Medulla oblongata (tissue), 1 donor: ENCODE measurements at regions not wholly inside any gene's neighbourhood (a gene's known extent, or its start where the extent isn't known, plus 50 kb on each side); places are given as distances from the start of the nearest gene placed in this dataset.
"Not testable (repeated sequence)": the region's sequence is repeated elsewhere in the genome, so short reads cannot be mapped to it uniquely, and the experiment has no call there.

Source experiments
- DNase-seq: peaks from one replicate; pipeline ENCODE4 v3.0.0-alpha.2; 2015; ENCODE audit errors: extremely low spot score

- not testable (repeated sequence) for DNase-seq
Measured at GRCh38 chr7:76849887-76850563, 182.1 kb downstream of the SPDYE17 start.

- not testable (repeated sequence) for DNase-seq
Measured at GRCh38 chr7:76839879-76840278, 192.3 kb downstream of the SPDYE17 start.

GRCh38 chr7:76839214-76839613, 192.9 kb downstream of the SPDYE17 start:
- DNase-seq, result not testable (repeated sequence)

GRCh38 chr7:76838357-76838756, 193.8 kb downstream of the SPDYE17 start:
- DNase-seq, result not testable (repeated sequence)

DNA sequence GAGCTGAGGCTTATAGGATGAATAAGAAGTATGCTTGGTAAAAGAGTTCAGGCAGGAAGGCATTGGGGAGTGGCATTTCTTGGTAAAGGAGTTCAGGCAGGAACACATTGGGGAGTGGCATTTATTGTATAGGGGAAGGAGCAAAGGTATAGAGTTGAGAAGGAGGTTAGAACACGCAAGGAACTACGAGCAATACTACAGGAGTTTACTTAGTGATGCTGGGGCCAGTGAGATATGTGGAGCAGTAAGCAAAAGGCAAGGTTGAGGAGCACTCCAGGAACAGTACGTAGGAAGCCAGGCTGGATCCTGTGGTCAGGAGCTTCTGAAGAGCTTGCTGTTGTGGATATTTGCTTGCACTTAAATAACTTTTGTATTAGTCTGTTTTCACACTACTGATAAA, 202.2 kb upstream of the POMZP3 start:
- DNase-seq, result not testable (repeated sequence)

DNA sequence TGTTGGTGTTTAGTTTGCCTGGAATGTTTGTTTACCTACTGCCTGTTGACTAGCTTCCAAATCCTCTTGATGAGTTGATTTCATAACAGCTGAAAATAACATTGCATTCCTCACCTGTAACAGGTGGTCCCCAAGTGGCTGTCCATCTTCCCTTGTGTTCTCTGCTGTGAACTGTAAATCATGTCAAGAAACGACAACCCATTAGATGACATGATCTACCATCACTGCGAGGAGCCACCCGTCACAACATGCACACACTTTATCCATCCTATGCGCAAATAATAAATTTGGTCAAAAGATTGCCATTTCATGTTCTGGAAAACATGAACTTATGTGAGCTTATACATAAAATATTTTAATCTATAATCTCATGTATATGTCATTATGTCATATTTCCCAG, 199.1 kb upstream of the POMZP3 start:
- DNase-seq, result not testable (repeated sequence)

DNA sequence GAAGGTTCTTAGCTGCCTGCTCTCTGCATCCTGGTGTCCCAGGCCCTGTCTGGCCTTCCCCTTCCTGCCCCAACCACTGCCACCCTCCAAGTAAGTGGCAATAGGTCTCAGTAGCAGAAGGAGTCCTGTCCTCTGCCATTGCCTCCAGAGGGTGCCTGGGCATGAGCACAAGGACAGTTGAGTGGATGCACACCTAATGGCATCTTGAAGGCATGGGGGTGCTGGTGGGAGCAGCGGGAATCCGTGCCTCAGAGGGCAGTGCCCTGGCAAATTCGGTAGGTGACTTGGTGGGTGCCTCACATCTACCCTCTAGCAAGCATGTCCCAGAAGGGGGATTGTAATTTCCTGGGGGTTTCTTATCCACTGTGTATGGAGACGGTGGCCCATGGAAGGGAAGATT, 182.8 kb upstream of the POMZP3 start:
- not testable (repeated sequence) for DNase-seq

GRCh38 chr7:76807588-76808100, 180.6 kb upstream of the POMZP3 start:
- DNase-seq, result not testable (repeated sequence)

DNA sequence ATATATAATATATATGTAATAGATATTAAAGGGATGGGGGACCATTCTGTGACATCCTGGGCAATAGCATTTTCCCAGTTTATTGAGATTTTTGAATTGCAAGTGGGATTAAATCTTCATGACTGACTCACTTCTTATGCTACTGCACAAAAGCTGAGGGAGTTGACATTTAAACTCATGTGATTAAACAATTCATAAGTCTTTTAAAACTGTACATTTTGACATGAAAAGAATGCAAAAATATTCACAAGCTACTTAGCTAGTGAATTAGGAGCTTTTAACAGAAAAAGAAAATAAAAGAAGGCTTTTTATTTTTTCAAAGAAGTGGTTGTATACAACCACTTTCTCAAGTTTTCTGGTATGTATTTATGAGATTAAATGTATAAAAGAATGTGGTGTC, 179.4 kb upstream of the POMZP3 start:
- not testable (repeated sequence) for DNase-seq

GRCh38 chr7:76806010-76806409, 178.9 kb upstream of the POMZP3 start:
- peak; percentile 12 for DNase-seq

DNA sequence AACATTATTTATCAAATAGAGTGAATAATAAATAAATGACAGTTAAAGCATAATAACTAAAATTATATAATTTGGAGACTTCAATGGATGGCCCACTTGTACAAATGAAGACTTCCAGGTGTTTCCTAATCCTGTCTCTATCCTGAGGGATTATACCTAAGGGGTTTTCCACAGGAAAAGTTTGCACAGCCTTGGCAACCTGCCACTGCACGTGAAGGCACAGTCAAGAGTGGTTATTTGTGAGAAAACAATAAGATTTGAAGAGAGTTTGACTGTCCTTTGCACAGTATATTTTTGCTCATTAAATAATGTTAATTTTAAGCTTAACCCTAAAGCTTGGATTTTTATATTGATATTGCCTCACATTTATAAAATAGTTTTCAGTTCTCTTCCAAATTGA, 178.2 kb upstream of the POMZP3 start:
- not testable (repeated sequence) for DNase-seq

GRCh38 chr7:76797639-76798038, 170.6 kb upstream of the POMZP3 start:
- DNase-seq, result not testable (repeated sequence)

DNA sequence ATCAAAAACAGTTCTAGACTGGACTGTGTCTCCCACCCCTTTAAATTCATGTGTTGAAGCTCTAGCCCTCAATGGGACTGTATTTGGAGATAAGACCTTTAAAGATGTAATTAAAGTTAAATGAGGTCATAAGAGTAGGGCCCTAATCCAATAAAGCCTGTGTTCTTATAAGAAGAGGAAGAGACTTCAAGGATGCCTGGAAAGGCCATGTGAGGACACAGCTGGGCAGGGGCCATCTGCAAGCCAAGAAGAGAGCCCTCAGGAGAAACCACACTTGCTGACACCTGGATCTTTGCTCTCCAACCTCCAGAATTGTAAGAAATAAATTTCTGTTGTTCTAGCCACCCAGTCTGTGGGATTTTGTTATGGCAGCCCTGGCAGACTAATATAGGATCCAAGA, 153.6 kb upstream of the POMZP3 start:
- DNase-seq, result not testable (repeated sequence)

GRCh38 chr7:76774279-76774678, 147.2 kb upstream of the POMZP3 start:
- DNase-seq, result peak; percentile 16

- not testable (repeated sequence) for DNase-seq
Measured at GRCh38 chr7:76771980-76772379, 144.9 kb upstream of the POMZP3 start.

- DNase-seq, result not testable (repeated sequence)
Measured at GRCh38 chr7:76763977-76764376, 136.9 kb upstream of the POMZP3 start.

DNA sequence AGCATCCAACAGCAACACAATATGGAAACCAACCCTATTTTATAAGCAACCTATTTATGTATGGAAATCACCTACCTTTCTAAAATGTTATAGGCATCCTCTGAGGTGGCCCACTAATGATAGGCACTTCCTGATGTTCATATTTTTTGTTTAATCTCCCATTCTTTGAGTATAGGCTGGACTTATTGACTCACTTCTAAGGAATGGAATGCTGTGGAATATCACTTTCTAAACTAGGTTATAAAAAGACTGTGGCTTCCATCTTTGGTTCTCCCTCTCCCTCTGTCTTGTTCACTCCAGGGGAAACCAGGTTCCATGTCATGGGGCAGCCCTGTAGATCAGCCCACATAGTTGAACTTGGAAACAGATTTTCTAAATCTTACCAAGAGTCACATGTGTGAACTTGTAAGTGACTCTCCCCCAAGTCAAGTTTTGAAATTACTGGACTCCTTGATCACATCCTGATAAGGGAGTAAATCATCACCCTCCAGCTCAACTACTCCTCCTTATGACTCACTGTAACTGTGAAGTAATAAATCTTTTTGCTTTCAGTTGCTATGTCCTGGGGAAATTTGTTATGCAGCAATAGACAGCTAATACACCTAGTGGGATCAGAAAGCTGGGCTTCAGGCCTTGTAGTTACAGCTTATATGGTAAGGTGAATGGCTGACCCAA, 133.6 kb upstream of the POMZP3 start:
- not testable (repeated sequence) for DNase-seq

GRCh38 chr7:76739538-76739937, 112.5 kb upstream of the POMZP3 start:
- not testable (repeated sequence) for DNase-seq

GRCh38 chr7:76736724-76737123, 109.6 kb upstream of the POMZP3 start:
- not testable (repeated sequence) for DNase-seq

DNA sequence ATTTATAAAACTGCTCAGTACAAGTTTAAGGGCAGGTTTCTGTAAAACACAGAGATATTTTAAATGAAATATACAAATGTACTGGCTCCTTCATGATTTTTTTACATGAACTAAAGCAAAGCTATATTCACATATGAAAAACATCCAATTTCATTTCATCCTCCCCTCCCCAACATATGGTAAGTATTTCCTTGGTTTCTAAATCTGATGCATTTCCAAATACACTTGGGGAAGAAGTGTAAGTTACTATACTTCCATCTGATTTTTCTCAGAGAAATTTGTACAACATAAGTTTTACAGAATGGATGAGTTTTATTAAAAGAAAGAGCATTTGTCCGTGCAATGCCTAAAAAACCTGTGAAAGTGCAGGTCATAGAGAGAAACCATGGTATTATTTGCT, 109.0 kb upstream of the POMZP3 start:
- DNase-seq, result not testable (repeated sequence)

DNA sequence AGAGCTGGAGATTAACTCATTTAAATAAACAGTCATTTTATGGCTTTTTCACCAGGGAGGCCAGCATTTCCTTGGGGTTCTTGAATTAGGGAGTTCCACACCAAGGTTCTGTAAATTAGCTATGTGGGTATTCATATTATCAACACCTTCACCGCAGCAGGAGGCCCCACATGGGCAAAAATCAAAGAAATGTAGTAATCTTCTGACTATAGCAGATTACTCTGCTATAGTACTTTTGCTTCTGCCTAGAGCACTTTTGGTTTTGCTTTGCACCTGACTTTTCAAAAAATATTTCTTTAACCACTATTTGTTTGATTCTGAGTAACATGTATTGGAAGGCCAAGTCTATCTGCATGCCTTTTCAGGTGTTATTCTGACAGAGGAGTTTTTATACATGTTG, 108.6 kb upstream of the POMZP3 start:
- DNase-seq, result not testable (repeated sequence)

GRCh38 chr7:76728571-76728974, 101.5 kb upstream of the POMZP3 start:
- DNase-seq, result not testable (repeated sequence)

GRCh38 chr7:76723928-76724327, 96.8 kb upstream of the POMZP3 start:
- not testable (repeated sequence) for DNase-seq
